Activated naive CD4-positive, alpha-beta T cell treated with anti-CD3 and anti-CD28 coated beads for 36 hours (primary cell): ENCODE measurements at regions not wholly inside any gene's neighbourhood (a gene's known extent, or its start where the extent isn't known, plus 50 kb on each side); places are given as distances from the start of the nearest gene placed in this dataset.

ENCODE experiments used
- CTCF ChIA-PET: fragments of 350-600 bp; sonication (Branson Sonifier 250); formaldehyde crosslinking; loops from one replicate; lab custom pipeline; 2021; ENCODE audit warnings: antibody characterized with exemption; lab: Charles Lee
- DNase-seq: peaks from one replicate; pipeline ENCODE4 v3.0.0-alpha.2; 2020
- H3K27ac Mint-ChIP-seq: one replicate; pipeline ENCODE4 v1.8.0; 2021; ENCODE audit warnings: mild to moderate bottlenecking, mixed read lengths
- H3K27me3 Mint-ChIP-seq: one replicate; pipeline ENCODE4 v1.8.0; 2021; ENCODE audit warnings: low read depth, mixed read lengths
- H3K36me3 Mint-ChIP-seq: one replicate; pipeline ENCODE4 v1.8.0; 2021; ENCODE audit warnings: low read depth, mixed read lengths
- H3K4me1 Mint-ChIP-seq: one replicate; pipeline ENCODE4 v1.8.0; 2021; ENCODE audit warnings: low read depth, mixed read lengths
- H3K4me3 Mint-ChIP-seq: one replicate; pipeline ENCODE4 v1.8.0; 2021; ENCODE audit warnings: mild to moderate bottlenecking, moderate library complexity, mixed read lengths
- H3K9me3 Mint-ChIP-seq: one replicate; pipeline ENCODE4 v1.8.0; 2021; ENCODE audit warnings: mixed read lengths
- intact Hi-C: fragments of 100-400 bp; cut with micrococcal nuclease; formaldehyde crosslinking; loops from one replicate; pipeline ENCODE4 v1.15.1; 2023

DNA sequence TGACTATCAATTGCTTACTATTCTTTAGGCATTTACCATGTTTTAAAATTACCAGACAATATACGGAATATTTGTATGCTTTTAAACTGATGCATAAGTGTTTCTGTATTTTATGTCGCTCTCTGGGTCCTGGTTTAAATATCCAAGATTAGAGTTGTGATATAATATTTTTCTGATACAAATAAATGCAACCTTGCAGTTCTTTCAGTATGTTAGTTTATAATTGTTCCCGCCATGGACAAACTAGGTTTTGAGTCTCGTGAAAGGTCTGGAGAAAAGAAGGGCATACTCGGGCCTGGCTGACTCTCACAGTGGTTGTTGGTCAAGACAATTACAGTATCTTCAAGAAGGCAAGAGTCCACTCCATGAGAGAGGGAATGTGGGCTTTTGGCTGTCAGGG lies 72.6 kb upstream of the AJAP1 start:
- no peaks in the 10 kb centered on the region for H3K36me3 Mint-ChIP-seq

DNA sequence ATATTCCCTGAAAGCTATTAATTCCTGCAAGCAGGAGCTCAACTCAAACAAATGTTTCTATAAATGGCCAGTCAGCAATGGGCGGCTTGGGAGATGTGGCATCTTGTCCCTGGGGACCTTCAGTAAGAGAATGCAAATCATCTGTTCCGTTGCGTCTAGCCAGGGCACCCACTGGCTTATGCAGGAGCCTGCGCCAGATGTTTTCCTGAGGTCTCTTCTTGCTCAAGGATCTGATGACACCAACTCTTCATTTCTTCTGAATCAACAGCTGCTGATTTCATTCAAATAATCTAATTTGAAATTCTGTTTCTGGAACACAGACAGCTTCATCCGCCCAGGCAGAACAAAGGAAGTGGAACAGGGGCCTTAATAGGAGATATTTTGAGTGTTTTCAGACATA lies 70.0 kb upstream of the AJAP1 start:
- peaks cover 47% of the 10 kb centered on the region for H3K27me3 Mint-ChIP-seq
- H3K4me1 Mint-ChIP-seq = no peaks in the 10 kb centered on the region
- no peak overlapping the region for H3K4me3 Mint-ChIP-seq
- DNase-seq = no peak
- CTCF ChIA-PET = interaction anchor here (0.5 to 0.9 kb wide), 2 partner anchors 85 to 673 kb away, joined by 3 read pairs; no protein-coding TSS in a partner anchor
- no peaks in the 10 kb centered on the region for H3K9me3 Mint-ChIP-seq
- no peak overlapping the region for H3K27ac Mint-ChIP-seq
- intact Hi-C loops = no loop called here
- no peaks in the 10 kb centered on the region for H3K36me3 Mint-ChIP-seq

More for the DNA sequence above, 72.6 kb upstream of the AJAP1 start:
- Mint-ChIP-seq H3K9me3 (no peaks in the 10 kb centered on the region), H3K4me3 (no peak overlapping the region), H3K4me1 (no peaks in the 10 kb centered on the region), H3K27me3 (peaks cover 46% of the 10 kb centered on the region), H3K27ac (no peak overlapping the region)
- CTCF ChIA-PET = no interaction called here
- no peak for DNase-seq
- intact Hi-C loops = no loop called here

DNA sequence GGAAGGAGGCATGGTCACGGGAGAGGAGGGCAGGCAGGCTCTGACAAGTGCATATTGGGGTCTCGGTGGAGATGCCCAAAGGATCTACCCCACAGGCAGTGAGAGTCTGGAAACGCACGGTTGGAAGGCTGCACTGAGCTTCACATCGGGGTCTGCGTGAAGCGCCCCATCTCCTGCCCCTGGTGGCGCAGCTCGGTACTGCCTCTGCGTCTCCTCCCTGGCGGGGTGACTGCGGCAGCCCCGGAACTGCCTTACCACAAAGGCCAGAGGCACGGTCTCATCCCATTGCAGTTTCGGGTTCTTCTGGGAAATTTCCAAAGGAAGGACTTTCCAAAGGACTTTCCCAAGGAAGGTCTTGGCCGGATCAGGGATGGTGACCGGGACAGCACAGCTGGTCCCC lies 69.2 kb upstream of the AJAP1 start:
- intact Hi-C loops = no loop called here
- Mint-ChIP-seq H3K9me3 (no peaks in the 10 kb centered on the region), H3K27me3 (peaks cover 47% of the 10 kb centered on the region), H3K27ac (no peak overlapping the region), H3K4me3 (no peak overlapping the region), H3K36me3 (no peaks in the 10 kb centered on the region), H3K4me1 (no peaks in the 10 kb centered on the region)
- CTCF ChIA-PET = interaction anchor here (0.7 to 1.3 kb wide), 3 partner anchors 11 to 93 kb away, joined by 3 read pairs; no protein-coding TSS in a partner anchor
- peak; percentile 53 for DNase-seq

DNA sequence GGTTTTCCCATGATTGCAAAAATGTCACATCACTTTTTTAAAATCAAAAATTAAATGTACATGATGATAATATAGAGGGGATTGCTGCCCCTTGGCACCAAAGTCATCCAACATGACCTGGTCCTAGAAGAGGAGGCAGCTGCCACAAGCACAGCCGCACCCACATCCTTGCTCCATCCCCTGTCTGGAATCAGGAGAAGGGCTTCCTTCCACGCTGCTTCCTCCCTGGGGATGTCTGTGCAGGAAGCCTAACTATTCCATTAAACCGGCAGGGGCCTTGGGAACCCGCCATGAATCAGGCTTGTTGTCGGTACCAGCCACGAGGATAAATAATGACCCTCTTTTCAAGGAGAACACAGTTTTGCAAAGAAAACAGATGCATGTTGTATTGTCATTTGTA lies 68.7 kb upstream of the AJAP1 start:
- DNase-seq = no peak
- no peaks in the 10 kb centered on the region for H3K4me1 Mint-ChIP-seq
- H3K9me3 Mint-ChIP-seq = no peaks in the 10 kb centered on the region
- CTCF ChIA-PET = interaction anchor here (0.9 to 1.3 kb wide), 2 partner anchors 11 to 93 kb away, joined by 3 read pairs; no protein-coding TSS in a partner anchor
- peaks cover 47% of the 10 kb centered on the region for H3K27me3 Mint-ChIP-seq
- no peaks in the 10 kb centered on the region for H3K36me3 Mint-ChIP-seq
- no peak overlapping the region for H3K27ac Mint-ChIP-seq
- no peak overlapping the region for H3K4me3 Mint-ChIP-seq
- intact Hi-C loops = no loop called here

DNA sequence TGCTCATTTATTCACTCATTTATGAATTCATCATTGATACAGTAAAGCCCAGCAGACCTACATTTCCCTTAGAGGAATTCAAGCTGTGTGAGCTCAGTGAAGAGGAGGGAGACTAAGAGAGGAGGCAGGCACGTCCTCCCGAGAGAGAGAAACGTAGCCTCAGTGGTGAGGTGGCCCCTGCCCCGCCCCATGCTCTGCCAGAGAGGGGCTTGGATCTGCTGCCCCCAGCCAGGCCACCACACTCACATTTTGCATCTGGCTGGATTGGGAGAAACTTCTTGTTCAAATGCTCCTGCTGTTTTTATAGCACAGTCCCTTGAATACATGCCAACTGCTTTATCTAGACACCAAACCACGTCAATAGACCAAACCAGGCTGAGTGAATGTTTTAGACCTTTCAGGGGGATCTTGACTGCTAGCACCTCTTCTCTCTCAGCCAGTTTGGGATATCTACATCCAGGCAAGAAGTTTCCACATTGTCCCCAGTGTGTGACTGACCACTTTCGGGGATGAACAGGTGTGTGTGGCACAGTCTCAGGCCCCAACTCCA lies 67.7 kb upstream of the AJAP1 start:
- peaks cover 42% of the 10 kb centered on the region for H3K27me3 Mint-ChIP-seq
- CTCF ChIA-PET = interaction anchor here (1.3 kb wide), 1 partner anchor 10 kb away, joined by 3 read pairs; no protein-coding TSS in a partner anchor

DNA sequence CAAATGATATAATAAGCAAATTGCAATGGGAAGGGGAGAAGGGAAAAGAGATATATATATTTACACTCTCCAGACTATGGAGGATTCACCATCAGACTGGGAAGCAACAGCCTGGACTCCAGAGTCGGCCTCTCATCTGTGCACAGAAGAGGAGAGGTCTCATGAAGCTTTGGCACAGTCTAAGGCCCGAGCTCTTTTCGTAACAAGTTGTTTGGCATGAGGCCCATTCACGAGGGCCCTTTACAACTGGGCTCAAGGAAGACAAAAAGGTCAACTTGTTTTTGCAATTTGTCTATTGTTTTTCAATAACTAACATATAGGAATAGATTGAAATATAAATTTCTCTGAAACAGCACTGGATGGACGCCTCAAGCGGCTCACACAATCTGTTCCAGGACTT lies 66.7 kb upstream of the AJAP1 start:
- H3K4me1 Mint-ChIP-seq = no peaks in the 10 kb centered on the region
- intact Hi-C loops = no loop called here

More for the DNA sequence above, 67.7 kb upstream of the AJAP1 start:
- intact Hi-C loops = no loop called here
- H3K9me3 Mint-ChIP-seq = no peaks in the 10 kb centered on the region
- H3K36me3 Mint-ChIP-seq = no peaks in the 10 kb centered on the region
- no peak overlapping the region for H3K4me3 Mint-ChIP-seq
- H3K4me1 Mint-ChIP-seq = no peaks in the 10 kb centered on the region
- DNase-seq = no peak
- H3K27ac Mint-ChIP-seq = no peak overlapping the region

DNA sequence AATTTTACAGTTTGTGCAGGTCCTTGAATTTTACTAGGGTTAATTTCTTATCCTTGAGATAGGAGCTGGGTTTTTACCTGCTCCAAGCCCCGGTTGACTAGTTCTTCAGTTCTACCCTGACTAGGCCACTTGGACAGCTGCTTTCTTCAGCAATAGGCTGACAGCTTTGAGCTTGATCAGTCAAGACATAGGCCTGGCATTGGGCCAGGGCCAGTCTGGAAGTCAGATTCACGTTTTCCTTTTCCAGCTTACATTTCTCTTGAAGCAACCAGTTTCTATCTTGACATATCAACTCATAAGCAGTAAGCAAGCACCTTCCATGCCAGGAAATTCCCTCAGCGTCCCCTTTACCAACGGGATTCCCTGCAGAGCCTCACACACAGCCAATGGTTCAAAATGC lies 63.7 kb upstream of the AJAP1 start:
- Mint-ChIP-seq H3K9me3 (no peaks in the 10 kb centered on the region), H3K27ac (no peak overlapping the region), H3K36me3 (no peaks in the 10 kb centered on the region), H3K4me3 (no peak overlapping the region), H3K4me1 (no peaks in the 10 kb centered on the region), H3K27me3 (peaks cover 15% of the 10 kb centered on the region)
- no peak for DNase-seq
- intact Hi-C loops = no loop called here
- CTCF ChIA-PET = no interaction called here

More for the DNA sequence above, 66.7 kb upstream of the AJAP1 start:
- Mint-ChIP-seq H3K27me3 (peaks cover 39% of the 10 kb centered on the region), H3K36me3 (no peaks in the 10 kb centered on the region), H3K9me3 (no peaks in the 10 kb centered on the region), H3K4me3 (no peak overlapping the region), H3K27ac (no peak overlapping the region)
- CTCF ChIA-PET = no interaction called here
- DNase-seq = no peak

DNA sequence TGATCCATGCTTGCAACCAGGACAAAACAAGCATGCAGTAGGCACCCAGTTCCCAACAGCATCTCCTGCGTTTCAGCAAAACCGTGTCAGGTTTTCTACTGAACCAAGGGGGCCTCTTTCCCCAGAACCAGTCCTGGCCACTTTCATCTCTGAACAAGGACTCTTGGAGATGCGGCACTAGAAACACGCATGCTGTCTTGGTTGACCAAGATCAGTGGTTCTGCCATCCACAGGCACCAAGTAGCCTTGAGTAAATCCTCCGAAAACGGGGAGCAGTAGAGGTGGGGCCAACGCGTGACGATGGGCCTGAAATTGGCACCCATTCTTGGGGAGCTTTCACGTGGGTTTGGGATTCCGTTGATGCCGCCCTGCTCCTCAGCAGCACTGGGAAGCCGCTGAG lies 62.5 kb upstream of the AJAP1 start:
- intact Hi-C loops = no loop called here
- no peak for DNase-seq
- no peak overlapping the region for H3K27ac Mint-ChIP-seq
- H3K4me1 Mint-ChIP-seq = no peaks in the 10 kb centered on the region
- H3K4me3 Mint-ChIP-seq = no peak overlapping the region
- H3K27me3 Mint-ChIP-seq = peaks cover 5% of the 10 kb centered on the region
- H3K36me3 Mint-ChIP-seq = no peaks in the 10 kb centered on the region
- H3K9me3 Mint-ChIP-seq = no peaks in the 10 kb centered on the region
- CTCF ChIA-PET = no interaction called here

DNA sequence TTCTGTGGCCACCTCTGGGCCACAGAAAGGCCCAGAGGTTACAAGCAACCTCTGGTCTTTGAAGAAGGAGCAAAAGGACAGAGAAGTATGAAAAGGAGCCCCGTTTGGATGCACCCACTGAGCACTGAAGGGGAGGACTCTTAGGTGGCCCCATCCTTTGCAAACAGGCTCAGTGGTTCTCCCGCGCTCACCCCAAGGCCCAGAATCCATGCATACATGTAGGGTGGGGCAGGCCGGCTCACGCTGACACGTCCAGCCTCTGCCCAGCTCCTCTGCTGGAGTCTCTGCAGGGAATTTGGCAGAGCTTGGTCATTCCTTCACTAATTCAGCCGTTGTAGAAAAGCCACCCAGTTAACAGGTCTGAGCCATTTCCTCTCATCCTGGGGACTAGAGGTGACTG lies 61.3 kb upstream of the AJAP1 start:
- CTCF ChIA-PET = no interaction called here
- no peaks in the 10 kb centered on the region for H3K4me1 Mint-ChIP-seq
- H3K9me3 Mint-ChIP-seq = no peaks in the 10 kb centered on the region
- no peaks in the 10 kb centered on the region for H3K36me3 Mint-ChIP-seq
- intact Hi-C loops = no loop called here
- H3K27ac Mint-ChIP-seq = no peak overlapping the region
- peaks cover under 1% of the 10 kb centered on the region for H3K27me3 Mint-ChIP-seq
- no peak overlapping the region for H3K4me3 Mint-ChIP-seq
- no peak for DNase-seq

DNA sequence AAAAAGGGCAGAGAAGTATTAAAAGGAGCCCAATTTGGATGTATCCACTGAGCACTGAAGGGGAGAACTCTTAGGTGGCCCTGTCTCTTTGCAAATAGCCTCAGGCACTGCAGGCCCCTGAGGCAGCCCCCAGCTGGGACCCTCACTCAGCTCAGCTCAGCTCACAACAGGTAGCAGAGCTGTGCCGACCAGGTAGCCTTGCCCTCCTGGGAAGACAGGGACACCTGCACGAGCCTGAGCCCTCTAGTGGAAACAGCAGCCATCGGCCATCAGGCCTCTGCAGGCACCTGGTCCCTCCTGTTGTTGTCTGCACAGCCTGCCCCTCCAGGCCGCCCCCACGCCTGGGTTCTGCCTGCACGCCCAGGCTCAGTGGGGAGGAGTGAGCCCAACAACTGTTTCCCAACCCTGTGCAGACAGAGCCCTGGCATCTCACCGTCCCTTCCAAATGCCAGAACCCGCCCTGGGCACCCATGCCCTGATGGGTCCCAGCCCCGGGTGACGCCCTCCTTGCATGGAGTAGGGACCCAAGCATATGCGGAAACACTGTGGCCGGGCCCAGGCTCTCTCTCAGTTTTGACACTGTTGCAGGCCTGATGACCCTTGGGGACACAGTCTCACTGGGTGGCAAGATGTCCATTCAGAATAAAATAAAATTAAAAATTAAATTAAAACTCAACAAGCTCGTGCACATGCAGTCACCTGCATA lies 60.0 kb upstream of the AJAP1 start:
- Mint-ChIP-seq H3K9me3 (no peaks in the 10 kb centered on the region), H3K27me3 (no peaks in the 10 kb centered on the region), H3K4me1 (no peaks in the 10 kb centered on the region), H3K4me3 (no peak overlapping the region), H3K36me3 (no peaks in the 10 kb centered on the region), H3K27ac (no peak overlapping the region)
- CTCF ChIA-PET = no interaction called here
- intact Hi-C loops = no loop called here
- no peak for DNase-seq

DNA sequence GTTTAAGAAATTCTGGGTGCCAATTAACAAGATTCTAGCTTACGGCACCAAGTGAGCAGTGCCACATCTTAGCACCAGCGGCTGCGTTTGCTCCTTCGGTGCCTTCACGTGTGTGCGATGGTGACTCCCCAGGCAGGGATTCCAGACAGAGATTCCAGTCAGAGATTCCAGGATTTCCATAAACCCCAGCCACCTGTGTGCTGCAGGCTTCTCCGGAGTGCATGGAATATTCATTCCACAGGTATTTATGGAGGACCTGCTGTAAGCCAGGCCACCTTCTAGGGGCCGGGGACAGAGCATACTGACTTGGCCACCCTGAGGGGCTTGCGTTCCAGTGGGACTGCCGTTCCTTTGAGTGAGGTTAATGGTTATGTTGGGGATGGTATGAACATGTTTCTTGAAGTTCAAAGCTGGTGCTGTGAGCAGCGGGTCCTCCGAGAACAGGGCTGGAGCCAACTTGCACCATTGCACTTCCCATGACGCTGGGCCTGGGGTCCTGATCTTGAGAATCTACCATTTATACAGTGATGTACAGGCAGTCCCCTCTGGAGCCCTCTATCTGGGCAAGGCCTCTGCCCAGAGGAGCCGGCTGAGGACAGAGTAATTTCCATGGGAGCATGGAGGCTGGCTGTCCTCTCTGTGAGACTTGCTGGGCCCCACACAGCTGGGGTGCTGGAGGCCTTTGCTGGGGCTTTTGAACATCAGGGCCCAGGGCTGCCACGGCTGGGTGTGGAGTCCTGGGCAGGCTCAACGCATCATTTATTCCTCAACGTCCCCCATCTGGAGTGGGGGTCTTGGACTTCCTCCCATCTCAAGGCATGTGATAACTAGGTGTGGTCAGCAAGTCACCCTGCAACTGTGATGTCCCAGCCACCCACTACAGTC lies 58.8 kb upstream of the AJAP1 start:
- no peaks in the 10 kb centered on the region for H3K27me3 Mint-ChIP-seq
- H3K27ac Mint-ChIP-seq = no peak overlapping the region
- no peak for DNase-seq
- intact Hi-C loops = no loop called here
- no peaks in the 10 kb centered on the region for H3K4me1 Mint-ChIP-seq
- CTCF ChIA-PET = interaction anchor here (0.6 kb wide), 1 partner anchor 11 kb away, joined by 3 read pairs; no protein-coding TSS in a partner anchor
- no peaks in the 10 kb centered on the region for H3K36me3 Mint-ChIP-seq
- H3K4me3 Mint-ChIP-seq = no peak overlapping the region
- no peaks in the 10 kb centered on the region for H3K9me3 Mint-ChIP-seq

DNA sequence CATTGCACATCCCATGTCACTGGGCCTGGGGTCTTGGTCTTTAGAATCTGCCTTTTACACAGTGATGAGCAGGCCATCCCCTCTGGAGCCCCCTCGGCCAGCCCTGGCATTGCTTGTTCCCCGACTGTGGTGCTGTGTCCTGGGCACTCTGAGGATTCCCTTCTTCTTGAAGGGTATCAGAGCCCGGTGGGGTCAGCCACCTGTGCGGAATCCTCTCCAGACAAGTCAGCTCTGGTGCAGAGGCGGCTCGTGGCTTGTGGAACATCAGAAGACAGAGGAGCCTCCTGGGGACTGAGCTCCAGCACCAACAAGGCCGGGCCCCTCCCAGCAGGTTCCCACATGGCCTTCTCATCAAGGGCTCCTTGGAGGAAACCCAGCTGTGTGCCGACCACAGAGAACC lies 57.9 kb upstream of the AJAP1 start:
- no peak for DNase-seq
- Mint-ChIP-seq H3K4me3 (no peak overlapping the region), H3K4me1 (no peaks in the 10 kb centered on the region), H3K9me3 (no peaks in the 10 kb centered on the region), H3K27me3 (no peaks in the 10 kb centered on the region), H3K27ac (no peak overlapping the region), H3K36me3 (no peaks in the 10 kb centered on the region)
- intact Hi-C loops = no loop called here
- CTCF ChIA-PET = interaction anchor here (1.1 kb wide), 1 partner anchor 11 kb away, joined by 3 read pairs; no protein-coding TSS in a partner anchor
